GM21786 (cell line): ENCODE measurements at regions not wholly inside any gene's neighbourhood (a gene's known extent, or its start where the extent isn't known, plus 50 kb on each side); places are given as distances from the start of the nearest gene placed in this dataset.
"Not testable (repeated sequence)": the region's sequence is repeated elsewhere in the genome, so short reads cannot be mapped to it uniquely, and the experiment has no call there.

Source experiments
- ATAC-seq: cut with Tn5 transposase; IDR thresholded peaks from one replicate; pipeline ENCODE4 v1.9.1; 2021; ENCODE audit not compliant: unreplicated experiment

DNA sequence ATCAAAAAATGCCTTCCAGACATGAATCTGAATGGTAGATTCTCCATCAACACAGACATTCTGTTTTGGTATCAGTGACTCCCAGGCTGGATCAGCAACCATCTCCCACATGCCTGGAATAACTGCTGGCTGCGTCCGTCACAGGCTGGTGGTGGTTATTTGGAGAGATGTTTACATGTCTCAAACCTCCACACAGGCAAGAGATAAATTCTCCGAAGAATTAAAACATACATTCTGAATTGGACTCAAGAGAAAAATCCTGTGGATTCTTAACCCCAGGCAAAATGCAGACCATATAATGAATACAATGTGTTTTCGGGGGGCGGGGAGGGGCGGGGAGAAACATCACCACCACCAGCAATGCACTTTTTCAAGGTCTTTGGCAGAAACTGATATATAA, 108.2 kb downstream of the THBS2 start:
- no peak for ATAC-seq

DNA sequence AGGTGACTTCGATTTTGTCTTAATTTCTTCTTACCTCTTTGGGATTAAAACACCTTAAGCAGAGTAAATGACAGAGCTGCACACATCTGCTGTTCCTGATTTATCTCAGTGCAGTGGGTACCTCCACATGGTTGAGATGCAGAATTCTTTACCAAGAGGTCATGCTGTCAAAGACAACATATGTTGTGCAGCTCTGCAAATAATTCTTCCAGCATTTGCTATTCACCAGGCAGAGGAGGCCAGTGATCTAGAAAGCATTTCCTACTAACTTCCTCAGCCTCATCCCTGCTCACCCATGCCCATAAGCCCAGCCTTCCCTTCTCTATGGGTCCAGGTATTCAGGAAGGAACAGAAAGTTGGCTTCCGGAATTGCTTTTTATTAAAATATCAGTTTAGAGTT, 109.3 kb downstream of the THBS2 start:
- ATAC-seq: no peak

DNA sequence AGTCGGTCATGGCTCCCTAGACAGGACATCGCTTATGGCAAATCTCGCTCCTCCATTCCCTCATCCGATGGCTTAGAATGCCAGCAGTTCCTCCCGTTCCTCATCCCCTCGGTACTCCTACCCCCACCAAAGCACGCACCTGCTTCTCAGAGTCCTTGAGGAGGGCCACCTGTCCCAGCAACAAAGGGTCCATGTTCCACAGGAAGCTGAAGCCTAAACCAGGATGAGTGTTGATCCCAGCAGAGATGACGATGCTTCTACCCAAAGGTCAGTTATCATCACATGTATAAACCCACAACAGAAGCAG, 111.2 kb downstream of the THBS2 start:
- ATAC-seq: no peak

DNA sequence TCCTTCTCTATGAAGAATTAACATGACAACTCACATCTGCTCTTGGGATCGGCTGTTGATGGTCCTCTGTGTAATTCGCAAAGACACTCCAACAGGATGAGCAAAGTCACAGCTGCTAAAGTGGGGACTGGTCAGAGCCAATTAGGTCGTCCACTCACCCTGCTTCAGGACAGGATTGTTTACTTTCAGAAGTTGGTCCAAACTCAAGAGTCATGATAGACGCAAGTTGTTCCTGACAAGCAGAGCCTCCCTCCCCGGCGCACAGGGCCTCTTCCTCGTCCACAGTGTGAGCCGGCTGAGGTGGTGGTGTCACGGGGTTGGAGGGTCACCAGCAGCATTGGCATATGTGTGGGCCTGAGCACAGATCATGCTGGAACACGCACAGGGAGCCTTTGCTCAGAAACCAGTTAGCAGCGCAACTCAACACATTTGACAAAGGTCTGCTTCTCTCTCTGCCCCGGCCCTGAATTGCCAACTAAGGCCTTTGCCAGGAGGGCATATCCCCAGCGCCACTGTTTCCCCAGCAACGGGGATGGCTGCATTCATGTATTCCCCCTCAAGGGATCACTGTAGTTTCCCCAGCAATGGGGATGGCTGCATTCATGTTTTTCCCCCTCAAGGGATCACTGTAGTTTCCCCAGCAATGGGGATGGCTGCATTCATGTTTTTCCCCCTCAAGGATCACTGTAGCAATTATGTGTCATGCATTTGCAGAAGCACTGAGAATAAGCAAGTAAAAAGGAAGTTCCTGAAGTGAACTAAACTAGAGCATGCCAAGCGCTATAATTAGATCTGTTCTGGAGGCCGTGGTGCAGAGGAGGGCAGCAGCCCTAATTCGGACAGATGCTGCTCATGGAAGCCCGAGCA, 111.7 kb downstream of the THBS2 start:
- no peak for ATAC-seq

DNA sequence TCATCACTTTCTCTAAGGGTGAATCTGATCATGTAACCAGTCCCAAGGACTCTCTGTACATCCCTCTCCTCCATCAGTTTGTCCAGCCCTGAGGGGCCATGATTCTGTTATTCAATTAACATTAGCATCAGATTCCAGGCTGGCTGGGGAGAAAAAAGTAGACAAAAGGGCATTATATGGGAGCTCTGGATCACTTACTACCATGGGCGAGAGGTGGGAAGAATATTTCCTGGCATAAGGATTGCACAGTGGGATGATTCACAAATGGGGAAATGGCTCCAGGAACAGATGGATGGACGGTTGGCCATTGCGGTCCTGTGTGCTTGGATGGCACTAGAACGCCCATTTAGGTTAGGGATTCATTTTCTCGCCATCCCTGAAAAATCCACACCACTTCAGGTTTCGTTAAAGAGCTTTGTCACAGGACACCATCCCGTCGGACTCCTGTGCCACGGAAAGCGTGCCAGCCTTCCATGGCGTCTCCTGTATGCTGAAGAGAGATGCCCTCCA, 112.6 kb downstream of the THBS2 start:
- no peak for ATAC-seq

DNA sequence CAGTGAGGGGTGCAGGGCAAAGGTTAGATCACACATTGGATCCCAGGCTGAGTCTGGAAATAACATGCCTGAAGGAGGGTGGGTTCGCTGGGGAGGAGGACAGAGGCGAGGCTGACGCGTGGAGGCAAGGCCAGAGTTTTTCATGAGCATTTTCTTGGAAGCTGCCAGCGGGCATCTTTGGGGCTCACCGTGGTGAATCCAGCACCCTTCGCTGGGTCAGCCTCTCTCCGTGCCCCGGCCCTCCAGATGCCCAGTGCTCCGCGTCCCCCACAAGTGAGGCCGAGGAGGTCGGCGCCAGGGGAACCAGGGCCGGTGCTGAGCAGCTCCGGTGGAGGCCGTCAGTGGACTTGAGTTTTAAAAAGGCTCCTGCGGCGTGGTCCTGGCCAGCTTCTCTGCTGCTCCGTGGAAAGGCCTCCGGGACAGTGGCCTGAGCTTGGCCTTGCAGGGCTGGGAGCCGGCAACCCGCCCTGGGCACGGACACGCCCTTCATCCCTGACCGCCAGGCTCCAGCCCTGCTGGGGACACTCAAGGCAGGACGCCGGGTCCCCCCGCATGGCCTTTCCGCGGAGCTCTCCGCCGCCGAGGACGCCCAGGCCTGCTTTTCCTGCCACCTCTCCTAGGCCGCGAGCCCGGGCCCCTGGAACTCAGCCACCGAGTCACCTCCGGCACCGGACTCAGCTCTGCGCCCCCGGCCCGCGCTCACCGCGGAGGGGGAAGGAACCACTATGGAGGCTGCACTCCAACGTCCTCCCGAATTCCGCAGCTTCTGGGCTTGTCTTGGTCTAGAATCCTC, 114.3 kb downstream of the THBS2 start:
- no peak for ATAC-seq

DNA sequence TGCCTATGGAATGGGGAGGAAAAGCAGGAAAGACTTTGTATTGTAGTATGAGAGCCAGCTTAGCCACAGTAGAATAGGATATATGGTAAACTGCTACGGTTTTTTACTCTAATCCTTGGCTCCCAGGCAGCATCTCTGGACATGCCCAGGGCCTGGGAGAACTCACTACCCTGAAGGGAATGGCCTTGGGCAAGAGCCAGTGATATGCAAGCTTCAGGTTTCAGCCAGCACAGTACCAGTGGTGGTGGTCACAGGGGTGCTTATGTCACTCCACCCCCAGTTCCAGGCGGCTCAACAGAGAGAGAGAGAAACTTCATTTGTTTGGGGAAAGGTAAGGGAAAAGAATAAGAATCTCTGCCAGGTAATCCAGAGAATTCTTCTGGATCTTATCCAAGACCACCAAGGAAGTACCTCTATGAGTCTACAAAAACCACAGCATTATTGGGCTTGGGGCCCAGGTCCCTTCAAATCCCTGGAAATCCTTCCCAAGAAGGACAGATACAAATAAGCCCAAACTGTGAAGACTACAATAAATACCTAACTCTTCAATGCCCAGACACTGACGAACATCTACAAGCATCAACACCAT, 121.2 kb downstream of the THBS2 start:
- ATAC-seq: no peak

DNA sequence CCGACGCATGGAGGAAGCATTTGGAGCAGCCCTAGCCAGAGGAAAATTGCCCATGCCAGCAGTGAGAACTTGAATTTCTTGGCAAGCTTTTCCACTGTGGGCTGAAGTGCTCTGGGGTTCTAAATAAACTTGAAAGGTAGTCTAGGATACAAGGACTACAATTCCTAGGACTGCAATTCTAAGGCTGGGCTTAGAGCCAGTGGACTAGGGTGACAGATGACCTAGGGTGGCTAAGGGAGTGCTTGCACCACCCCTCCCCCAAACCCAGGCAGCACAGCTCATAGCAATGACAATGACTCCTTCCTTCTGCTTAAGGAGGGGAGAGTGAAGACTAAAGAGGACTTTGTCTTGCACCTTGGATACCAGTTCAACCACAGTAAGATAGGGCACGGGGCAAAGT, 122.3 kb downstream of the THBS2 start:
- no peak for ATAC-seq

DNA sequence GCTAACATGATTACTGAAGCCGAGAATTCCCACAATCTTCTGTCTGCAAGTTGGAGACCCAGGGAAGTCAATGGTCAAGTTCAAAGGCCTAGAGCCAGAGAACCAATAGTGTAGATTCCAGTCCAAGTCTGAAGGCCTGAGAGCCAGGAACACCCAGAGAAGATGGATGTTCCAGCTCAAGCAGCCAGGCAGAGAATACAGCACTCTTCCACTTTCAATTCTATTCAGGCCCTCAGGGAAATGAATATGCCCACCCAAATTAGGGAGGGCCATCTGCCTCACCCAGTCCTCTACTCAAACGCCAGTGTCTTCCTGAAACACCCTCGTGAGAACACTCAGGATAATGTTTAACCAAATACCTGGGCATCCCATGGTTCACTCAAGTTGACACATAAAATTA, 123.5 kb downstream of the THBS2 start:
- ATAC-seq: no peak

DNA sequence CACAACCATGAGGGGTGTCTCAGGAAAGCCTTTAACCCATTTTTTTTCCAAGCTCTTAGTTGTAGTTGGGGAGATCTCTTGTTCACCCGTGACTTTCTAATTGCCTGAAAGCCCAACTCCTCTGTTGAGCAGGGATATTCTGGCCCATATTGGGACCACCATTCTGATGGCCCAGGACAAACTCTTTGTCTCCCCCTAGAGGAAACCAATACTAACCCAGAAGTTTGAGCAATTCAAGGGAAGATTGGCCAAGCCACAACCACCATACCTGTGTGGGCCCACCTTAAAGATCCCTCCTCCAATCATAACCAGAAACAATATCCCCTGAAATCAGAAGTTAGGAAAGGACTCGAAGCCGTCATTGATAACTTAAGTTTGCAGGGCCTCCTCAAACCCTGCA, 132.6 kb downstream of the THBS2 start:
- no peak for ATAC-seq

DNA sequence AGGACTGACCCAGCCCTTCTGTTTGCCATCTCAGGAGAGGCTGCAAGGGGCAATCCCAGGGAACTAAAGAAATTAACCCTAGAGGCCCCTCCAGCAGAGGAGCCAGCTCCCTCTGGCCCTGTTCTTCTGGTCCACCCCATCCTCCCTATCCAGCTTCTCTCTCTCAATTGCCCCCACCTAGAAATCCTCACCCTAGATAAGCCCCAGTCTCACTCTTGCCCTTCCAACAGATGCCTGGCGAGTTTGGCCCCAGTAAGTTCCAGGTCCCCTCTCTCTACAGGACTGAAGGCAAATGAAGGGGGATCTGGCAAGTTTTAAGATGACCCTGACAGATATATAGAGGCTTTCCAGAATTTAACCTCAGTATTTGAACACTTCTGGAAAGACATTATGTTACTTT, 134.0 kb downstream of the THBS2 start:
- ATAC-seq: no peak

DNA sequence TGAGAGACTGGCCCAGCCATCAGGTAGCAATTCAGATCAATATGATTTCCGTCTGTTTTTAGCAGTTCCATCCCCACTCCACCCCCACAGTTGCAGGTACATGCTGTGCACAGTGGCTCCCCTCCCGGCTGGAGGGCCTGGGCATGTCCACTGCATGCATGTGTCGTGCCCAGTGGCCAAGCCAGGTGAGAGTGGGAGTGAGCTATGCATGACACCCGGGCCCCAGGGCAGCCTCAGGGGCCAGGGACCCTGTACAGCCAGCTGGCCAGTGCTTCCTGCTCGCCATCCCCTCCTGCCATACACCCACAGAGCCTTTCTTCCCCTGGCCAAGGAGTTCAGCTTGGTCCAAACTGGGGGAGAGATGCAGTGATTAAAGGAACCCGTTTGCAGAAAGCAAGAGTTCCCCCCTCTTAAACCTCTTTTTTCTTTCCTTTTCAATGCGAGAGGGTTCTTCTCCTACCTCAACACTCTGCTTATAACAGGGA, 135.3 kb downstream of the THBS2 start:
- no peak for ATAC-seq

DNA sequence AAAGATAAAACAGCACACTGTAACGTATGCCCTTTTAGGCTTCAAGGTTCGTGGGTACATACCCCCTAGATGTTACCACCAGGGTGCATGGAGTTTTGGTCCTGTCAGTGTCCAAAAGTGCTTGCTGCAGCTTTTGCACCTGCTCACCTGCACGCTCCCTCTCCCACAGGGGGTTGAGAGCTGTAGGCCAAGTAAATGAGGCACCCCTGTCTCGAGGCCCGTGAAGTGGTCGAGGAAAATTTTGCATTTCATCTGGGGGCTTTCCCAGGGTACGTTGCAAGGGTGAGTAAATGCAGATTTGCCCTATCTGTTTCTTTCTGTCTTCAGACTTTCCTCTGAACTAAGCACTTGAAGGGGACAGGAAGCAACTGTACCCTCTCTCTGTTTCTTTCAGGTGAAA, 136.0 kb downstream of the THBS2 start:
- no peak for ATAC-seq

DNA sequence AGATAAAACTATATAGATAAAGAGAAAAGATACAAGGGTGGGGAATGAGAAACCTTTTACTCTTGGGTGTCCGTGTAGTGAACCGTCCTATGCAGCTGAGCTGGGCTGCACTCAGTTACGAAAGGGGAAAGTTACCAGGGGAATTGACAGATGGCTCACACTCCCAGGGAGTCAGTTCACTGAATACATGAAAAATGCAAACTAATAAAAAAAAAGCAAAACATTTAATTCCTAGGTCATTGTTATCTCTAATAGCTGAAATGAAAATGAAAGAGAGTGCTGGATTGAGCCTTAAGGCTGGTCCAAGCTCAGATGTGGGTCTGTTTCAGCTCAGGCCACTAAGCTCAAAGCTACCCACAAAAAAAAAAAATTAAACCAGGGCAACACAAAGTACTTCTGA, 138.0 kb downstream of the THBS2 start:
- no peak for ATAC-seq

DNA sequence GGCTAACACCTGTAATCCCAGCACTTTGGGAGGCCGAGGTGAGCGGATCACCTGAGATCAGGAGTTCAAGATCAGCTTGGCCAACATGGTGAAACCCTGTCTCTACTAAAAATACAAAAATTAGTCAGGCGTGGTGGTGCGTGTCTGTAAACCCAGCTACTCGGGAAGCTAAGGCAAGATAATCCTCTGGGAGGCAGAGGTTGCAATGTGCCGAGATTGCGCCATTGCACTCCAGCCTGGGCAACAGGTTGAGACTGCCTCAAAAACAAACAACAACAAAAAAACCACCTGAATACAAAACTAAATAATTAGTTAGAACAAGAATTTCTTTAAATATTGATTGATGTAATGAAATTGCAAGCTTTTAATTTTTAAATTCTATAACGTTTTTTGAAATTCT, 139.0 kb downstream of the THBS2 start:
- ATAC-seq: not testable (repeated sequence)

DNA sequence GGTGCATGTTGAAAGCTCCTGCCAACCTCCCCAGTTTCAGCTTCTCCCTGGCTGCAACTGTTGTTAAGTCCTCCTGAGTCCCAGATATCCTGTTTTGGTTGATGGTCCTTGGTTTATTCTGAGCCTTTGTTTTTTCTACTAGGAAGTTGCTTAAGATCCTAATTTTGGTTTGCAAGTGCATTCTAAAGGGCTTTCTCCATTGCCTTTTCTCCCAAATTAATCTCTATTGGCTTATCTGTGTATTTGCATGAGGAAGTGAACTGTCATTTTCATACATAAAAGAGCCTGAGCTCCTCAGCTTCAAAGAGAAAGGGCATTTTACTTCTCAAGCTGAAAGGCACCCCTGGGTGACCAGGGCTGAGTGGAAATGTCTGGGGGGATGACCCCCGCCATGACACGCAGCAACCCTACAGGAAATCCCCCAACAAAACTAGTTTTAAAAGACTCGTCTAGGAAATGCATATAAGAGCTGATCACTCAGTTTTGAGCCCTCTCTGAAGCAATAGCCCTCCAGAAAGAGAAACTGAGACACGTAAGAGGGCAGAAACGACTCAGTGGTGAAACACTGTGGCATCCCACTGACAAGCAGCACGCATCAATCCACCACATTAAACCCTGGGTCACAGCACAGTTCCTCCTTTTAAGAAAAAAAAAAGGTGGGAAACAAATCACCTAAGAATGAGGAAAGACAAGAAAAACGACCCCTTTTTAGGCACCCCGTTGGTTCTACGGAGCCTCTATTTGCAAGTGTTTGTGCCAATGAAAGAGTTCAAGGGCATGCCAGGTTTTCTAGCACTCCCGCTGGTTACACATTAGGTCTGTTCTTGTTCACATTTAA, 140.9 kb downstream of the THBS2 start:
- ATAC-seq: peak; percentile 87

DNA sequence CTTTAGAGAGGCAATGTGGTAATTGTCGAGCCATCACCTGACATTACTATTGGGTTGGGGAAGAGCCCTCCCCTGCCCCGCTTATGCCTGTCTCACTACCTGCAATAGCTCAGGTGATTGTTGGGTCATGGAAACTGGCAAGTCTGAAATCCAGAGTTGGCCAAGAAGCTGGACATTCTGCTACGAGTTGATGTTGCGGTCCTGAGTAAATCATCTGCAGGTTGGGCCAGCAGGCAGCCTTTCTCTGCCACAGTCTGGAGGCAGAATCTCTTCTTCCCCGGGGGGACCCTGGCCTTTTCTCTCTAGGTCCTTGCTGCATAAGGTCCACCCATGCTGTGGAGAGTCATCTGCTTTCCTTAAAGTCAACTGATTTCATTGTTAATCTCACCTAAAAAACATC, 142.4 kb downstream of the THBS2 start:
- ATAC-seq: no peak

DNA sequence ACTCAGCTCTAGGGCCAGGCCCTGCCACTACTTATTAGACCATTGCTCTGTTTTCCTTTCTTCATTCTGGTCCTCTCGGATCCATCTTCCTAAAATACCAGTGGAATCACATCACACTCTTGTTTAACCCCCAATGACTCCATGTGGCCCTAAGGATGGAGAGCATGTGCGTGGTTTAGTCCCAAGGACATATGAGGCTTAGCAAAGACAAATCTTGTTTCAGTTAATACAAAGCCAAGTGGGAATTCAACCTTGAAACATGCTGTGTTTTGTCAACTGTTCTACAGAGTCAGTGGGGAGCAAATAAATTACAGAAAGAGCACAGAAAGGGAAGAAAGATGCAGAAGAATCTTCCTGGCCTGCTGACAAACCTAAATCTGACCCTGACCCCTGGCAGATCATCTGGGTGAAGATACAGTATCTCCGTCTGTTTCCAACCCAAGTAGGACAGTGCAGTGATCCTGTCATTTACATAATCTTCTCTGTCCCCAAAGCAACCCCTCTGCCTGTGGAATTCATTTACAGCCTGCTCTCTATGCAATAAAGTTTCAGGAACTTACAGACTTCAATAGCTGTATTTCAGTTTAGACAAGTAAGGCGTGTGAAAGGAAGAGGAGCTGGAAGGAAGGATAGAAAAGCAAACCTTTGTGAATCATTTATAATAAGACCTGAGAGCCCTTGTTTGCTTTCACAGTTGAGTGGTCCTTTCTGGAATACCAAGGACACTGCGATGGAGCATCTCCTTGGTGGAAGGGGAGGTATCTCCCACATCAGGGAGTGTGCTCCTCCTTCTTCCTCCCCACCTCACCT, 144.0 kb downstream of the THBS2 start:
- ATAC-seq: no peak

DNA sequence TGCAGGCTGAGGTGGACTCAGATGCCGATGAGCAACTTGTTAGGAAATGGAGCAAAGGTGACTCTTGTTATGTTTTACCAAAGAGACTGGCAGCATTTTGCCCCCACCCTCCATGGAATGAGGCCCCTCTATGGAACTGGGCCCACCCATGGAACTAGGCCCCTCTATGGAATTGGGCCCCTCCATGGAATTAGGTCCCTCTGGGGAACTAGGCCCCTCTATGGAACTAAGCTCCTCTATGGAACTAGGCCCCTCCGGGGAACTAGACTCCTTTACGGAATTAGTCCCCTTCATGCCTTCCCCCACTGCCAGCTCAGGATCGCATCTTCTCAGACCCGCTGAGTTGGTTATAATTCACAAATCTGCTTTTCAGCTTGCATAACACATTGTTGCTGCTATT, 144.9 kb downstream of the THBS2 start:
- ATAC-seq: no peak

DNA sequence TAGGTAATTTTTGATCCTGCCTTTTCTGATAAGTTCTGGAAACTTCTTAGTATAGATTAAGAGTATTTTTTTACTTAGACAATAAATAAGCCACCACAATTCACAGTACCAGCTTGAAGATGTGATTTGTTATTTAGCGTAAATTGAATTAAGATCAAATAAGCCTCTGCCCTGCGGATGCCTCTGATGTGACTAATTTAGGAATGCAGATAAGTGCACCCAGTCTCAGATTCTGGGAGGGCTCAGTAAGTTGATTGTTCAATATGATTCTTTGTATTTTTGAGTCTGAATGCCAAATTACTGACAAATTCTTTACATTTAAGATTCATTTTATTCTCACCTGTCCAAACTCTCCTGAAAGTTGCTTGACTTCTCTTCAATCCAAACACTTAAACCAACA, 147.5 kb downstream of the THBS2 start:
- no peak for ATAC-seq
